NOMO-1 treated with DMSO at 0.1 percent for 48 hours (cell line): ENCODE measurements at regions not wholly inside any gene's neighbourhood (a gene's known extent, or its start where the extent isn't known, plus 50 kb on each side); places are given as distances from the start of the nearest gene placed in this dataset.

ENCODE experiments used
- DNase-seq: peaks from one replicate; lab custom pipeline; 2025; ENCODE audit not compliant: unreplicated experiment; lab: John Stamatoyannopoulos, UW

DNA sequence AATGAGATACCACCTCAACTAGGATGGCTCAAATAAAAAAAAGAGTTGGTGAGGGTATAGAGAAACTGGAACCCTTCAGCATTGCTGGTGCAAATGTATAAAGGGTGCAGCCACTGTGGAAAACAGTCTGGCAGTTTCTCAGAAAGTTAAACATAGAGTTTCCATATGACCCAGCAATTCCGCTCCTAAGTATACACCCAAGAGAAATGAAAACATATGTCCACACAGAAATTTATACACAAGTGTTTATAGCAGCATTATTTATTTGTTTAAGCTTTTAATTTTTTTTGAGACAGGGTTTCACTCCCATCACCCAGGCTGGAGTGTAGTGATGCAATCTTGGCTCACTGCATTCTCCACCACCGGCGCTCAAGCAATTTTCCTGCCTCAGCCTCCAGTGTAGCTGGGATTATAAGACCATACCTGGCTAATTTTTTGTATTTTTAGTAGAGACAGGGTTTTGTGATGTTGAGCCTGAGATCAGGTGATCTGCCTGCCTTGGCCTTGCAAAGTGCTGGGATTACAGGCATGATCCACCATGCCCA, 118.2 kb upstream of the KIF5B start:
- DNase-seq = no peak

DNA sequence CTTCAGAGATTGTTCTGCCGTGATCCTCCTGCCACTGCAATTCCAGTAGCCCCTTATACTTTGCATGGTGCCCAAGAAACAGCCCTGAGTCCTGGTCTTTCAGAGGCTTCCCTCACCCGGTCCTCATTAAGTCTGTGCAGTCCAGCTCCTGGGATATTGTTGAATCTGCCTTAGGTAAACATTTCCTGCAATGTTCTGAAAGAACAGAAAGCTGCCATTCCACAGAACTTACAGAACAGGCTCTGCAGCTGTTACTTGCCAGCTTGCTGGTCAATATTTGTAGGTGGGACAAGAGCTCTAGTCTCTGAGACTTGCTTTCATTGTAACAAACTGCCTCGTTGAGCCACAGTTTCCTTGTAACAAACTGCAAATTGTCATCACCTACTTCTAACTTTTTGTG, 115.0 kb upstream of the KIF5B start:
- no peak for DNase-seq

DNA sequence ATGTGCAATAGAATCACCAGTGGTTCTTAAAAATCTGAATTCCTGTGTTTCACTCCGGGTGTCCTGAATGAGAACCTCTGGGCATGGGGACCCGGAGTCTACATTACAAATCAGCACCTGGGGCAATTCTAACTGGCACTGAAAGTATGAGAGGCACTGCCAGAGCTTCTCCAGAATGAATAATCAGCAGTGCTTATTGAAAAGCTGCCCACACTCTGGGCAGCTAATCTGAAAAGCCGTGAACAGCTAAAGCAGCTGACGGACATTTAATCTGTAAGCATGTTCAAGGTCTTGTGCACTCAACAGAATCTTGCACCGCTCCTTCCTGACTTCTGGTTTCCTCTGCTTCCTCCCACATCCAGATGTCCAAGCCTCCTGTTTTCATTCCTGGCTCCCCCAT, 113.3 kb upstream of the KIF5B start:
- DNase-seq = no peak

DNA sequence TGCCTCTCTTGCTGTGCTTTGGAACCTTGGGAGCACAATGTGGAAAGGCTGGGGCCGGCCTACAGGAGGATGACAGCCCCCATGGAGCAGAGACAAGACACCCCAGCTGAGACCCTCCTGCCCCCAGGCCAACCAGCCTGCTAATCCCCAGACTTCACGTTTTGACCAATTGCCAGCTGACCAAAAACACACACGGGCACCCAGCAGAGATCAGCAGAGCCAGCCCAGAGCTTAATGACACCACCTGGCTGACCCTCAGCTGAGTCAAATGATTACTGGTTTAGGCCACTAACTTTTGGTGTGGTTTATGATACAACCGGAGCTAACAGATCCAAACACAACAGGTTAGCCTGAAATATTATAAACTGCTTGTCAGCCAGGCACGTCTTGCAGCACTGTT, 111.2 kb upstream of the KIF5B start:
- no peak for DNase-seq

DNA sequence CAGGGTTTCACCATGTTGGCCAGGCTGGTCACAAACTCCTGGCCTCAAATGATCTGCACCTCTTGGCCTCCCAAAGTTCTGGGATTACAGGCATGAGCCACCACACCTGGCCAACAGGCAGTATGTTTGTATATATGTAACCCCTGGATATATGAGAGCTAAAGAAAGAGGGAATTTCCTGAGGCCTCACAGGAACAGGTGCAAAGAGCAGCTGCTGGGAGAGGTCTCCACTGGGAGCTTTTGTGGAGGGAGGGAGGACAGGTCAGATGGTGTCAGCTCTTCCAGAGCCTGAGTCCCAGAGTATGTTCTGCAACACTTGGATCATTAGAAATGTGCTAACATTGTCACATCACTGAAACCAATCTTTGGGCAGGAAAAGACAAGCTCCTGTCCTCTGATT, 110.1 kb upstream of the KIF5B start:
- DNase-seq = no peak

DNA sequence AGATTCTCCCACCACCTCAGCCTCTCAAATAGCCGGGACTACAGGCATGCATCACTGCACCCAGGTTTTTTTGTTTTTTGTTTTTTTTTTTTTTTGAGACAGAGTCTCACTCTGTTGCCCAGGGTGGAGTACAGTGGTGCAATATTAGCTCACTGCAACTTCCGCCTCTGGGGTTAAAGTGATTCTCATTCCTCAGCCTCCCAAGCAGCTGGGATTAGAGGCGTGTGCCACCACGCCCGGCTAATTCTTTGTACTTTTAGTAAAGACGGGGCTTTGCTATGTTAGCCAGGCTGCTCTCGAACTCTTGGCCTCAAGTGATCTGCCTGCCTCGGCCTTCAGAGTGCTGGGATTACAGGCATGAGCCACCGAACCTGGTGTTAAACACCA, 107.5 kb upstream of the KIF5B start:
- DNase-seq = no peak

DNA sequence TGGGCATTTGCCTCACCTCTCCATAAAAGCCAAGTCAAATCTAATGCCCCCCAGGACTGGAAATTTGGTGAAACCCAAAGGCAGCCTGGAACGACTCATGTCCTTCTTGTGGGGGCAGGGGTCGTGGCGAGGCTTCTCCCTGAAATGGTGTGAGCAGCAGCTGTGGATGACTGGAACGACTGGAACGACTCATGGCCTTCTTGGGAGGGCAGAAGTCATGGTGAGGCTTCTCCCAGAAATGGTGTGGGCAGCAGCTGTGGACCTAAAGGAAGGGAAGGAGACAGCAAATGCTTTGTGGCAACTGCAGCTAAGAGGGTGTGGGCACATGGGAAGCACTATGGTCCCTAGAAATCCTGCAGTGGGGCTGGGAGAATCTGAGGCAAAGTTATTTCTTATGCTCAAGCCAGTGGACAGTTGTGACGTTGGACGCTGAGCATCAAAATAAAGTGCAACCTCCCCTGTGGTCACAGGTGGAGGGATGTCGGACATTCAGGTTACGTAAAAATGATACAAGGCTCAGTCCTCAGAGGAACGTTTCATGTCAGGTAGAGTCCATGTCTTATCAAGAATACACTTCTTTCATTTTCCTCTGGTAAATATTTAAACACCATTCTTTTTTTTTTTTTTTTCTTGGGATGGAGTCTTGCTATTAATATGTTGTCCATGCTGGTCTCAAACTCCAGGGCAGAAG, 107.0 kb upstream of the KIF5B start:
- DNase-seq = no peak

DNA sequence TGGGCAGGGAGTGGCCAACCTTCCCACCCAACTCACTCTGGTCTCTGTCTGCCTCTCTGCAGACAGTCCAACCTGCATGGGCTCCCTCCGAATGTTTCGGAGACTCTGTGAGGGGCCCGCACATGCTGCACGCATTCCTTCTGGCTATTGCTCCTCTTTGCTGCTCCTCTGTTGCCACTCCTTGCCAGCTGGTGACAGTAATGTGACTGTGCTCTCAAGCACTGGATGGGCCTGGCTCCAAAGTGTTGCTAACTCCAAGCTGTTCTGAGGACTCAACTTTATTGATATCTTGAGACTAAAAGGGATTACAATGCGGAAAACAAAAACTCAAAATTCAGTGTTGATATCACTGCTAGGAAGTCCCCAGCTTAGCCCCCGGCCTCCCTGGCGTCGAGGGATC, 105.4 kb upstream of the KIF5B start:
- no peak for DNase-seq

DNA sequence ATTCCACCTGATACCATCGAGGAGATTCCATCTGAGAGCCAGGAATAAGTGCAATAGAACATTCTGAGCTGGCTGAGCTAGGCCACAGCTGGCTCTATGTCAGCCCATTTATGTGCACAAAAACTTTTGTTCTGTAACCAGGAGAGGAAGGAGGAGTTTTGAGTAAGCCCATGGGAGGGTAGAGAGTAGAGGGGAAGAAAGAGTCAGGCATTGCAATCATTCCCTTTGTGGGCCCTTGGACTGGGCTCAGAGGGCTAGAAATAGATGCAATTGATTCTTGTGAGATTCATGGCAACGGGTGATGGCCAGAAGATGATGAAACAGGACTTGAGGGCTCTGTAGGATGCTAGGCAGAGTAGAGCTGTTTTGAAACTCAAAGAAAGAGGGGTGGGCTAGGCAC, 104.6 kb upstream of the KIF5B start:
- DNase-seq = no peak

DNA sequence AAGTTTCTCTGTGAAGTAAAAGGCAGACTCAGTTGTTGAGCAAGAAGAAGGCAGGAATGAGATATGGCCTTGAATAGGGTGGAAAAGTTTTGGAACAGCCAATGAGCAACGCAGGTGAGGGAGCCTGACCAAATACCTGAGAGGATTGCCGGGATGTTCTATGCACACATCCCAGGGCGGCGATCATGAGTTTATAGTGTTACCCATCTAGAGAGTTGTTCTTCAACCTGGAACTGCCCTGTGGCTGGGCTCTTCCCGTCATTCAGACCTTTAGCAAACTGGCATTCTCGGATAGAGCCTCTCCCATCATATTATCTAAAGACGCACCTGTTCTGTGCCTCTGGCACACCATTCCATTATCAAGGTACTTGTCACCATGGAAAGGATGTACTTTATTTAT, 103.0 kb upstream of the KIF5B start:
- DNase-seq = no peak

DNA sequence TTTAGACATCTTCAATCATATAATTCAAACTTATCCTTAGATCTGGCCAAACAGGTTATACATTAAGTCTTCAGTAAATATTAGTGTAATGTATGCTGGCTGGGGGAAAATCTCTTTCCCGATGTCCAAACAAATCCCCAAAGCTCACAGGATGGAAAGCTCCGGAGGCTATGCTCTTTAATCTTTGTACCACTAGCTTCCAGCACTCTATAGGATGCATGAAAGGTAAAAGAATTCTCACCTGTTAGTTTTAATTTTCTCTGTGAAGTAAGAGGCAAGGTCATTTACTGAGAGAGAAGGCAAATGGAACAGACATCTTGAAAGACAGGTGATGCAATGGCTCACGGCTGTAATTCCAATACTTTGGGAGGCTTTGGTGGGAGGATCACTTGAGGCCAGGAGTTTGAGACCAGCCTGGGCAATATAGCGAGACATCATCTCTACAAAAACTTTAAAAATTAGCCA, 99.8 kb upstream of the KIF5B start:
- no peak for DNase-seq

DNA sequence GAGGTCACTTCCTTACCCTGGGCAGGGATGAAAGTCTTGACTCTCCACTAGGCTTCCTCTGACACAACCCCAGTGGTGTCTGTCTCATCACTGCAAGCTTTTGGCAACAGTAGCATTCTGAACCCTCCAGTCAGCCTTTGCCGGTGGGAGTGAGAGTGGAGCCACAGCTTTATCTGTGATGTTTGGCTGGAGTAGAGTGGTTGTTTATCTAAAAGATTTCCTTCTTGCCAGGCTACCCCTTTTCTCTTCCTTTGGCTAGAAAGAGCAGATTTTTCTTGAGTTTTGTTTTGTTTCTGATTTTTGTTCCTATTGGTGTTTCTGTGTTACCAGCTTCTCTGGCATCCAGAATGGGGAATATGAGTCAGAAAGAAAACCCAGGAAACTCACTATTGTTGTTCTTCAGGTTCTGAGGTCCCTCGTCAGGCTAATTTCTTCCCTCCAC, 98.9 kb upstream of the KIF5B start:
- DNase-seq = no peak

DNA sequence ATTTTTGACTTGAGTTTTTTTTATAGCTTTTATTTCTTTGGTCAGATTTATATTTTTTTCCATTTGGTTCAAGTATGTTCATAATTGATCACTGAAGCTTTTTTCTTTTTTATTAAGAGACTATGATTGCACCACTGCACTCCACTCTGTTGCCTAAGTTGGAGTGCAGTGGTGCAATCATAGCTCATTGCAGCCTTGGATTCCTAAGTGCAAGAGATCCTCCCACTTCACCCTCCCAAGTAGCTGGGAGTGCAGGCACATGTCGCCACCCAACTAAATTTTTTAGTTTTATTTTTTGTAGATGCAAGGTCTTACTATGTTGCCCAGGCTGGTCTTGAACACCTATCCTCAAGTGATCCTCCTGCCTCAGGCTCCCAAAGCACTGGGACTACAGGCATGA, 97.7 kb upstream of the KIF5B start:
- DNase-seq = no peak

DNA sequence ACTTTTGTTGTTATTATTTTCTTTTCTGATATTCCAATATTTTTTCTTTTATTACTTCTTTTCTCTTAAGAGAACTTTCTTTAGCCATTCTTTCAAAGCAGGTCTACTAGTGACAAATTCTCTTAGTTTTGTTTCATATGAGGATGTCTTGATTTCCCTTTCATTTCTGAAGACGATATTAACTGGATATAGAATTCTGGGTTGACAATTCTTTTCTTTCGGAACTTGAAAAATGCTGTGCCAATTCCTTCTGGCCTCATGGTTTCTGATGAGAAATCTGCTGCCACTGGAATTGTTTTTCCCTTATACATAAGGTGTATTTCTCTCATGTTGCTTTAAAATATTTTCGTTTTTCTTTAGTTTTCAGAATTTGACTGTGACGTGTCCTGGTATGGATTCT, 97.0 kb upstream of the KIF5B start:
- DNase-seq = no peak

DNA sequence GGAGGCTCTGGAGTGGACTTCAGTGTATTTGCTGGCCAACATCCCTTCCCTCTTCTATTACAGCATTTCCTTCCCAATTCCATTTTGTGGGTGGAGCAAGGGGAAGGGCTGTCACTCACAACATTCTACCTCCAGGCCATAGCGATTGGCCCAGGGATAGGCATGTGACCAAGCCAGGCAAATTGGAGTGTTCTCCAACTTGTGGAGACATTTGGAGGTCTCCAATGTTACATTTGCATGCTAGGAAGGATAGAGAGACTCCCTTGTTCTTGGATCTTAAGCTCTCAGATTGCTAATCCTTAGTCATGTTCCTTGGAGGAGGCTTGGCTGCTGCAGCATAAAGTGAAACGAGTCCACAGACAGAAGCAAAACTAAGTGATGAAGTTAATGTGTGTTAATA, 95.6 kb upstream of the KIF5B start:
- no peak for DNase-seq

DNA sequence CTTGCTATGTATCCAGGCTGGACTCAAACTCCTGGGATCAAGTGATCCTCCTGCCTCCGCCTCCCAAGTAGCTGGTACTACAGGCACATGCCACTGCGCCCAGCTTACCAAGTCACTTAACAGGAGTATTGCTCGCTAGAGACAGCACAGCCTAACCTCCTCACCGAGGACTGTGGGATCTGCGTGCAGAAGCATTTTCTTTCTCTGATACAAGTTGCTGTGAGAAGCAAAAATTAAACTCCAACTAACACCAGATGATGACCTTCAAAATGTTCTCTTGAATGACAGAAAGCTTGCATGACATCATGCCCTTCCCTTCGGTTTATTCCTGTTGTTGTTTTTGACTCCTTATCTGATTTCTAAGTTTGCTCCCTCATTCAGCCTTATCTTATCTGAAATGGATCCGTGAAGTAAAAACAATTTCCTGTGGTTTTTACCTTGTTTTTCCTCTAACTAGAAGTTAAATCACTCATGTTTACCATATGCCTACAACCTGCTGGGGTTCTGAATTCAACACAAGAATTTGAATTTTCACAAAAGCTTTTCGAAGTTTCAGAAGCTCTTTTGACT, 94.4 kb upstream of the KIF5B start:
- DNase-seq = no peak

DNA sequence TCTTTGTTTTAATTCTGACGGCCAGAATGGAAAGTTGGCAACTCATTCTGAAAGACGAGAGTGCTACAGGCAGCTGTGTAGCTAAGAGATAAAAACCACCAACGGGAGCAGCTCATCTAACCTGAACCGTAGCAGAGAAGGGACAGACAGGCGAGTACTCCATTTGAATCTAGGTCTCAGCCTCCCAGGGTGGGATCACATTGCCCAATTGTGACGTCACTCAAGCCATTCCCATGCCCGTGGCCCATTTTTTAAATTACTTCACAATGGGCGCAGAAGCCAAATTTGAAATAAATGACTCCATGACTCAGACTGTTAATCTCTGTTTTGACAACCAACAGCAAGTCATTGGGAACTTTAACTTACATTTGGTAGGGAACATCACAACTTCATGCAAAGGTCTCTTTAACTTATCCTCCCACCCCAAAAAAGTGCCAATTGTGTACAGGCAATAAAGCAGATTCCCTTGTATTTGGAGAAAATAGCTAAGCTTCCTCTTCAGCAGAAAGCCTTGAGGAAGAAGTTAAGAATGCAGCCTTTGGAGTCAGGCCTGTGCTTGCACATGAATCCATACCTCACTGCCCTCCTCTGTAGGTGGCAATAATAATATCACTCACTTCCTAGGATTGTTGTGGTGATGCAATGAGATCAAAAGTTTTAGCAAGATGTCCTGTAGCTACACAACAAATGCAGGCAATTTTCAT, 93.2 kb upstream of the KIF5B start:
- no peak for DNase-seq

DNA sequence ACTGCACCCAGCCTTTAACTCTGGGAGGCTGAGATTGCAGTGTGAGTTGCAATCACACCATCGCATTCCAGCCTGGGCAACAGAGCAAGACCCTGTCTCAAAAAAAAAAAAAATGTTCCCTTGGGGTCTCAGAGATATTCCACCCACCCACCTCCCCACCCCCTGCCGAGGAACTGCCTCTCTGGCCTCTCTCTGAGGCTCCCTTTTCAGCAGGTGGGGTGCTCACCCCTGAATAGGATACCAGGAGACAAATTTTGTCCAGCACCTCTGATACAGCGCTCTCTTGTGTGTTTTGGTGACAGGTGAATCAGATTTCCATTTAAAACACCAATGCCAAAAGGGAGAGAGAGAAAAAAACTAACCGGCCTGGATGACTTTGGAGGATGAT, 92.6 kb upstream of the KIF5B start:
- DNase-seq = no peak

DNA sequence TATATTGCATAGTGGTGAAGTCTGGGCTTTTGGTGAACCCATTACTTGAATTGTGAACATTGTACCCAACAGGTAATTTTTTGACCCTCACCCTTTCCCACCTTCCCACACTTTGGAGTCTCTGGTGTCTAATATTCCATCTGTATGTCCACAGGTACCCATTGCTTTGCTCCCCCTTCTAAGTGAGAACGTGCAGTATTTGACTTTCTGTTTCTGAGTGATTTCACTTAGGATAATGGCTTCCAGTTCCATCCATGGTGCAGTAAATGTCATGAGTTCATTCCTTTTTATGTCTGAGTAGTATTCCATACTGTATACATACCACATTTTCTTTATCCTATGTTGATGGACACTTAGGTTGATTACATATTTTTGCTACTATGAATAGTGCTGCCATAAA, 91.5 kb upstream of the KIF5B start:
- DNase-seq = no peak

DNA sequence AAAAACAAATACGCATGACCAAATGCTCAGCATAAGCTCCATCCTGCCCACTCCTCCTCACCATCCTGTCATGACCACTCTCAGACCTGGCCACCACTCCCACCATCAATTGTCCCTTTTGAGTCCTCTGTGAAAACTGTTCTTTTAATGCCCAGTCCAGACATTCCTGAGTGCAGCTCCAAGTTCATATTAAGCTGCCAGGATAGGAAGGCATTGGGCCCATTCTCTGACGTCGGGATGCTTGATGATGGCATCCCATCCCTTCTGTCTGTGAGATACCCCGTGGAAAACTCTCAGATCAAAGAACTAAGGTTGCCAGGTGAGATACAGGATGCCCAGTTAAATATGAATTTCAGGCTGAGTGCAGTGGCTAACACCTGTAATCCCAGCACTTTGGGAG, 89.9 kb upstream of the KIF5B start:
- DNase-seq = no peak

DNA sequence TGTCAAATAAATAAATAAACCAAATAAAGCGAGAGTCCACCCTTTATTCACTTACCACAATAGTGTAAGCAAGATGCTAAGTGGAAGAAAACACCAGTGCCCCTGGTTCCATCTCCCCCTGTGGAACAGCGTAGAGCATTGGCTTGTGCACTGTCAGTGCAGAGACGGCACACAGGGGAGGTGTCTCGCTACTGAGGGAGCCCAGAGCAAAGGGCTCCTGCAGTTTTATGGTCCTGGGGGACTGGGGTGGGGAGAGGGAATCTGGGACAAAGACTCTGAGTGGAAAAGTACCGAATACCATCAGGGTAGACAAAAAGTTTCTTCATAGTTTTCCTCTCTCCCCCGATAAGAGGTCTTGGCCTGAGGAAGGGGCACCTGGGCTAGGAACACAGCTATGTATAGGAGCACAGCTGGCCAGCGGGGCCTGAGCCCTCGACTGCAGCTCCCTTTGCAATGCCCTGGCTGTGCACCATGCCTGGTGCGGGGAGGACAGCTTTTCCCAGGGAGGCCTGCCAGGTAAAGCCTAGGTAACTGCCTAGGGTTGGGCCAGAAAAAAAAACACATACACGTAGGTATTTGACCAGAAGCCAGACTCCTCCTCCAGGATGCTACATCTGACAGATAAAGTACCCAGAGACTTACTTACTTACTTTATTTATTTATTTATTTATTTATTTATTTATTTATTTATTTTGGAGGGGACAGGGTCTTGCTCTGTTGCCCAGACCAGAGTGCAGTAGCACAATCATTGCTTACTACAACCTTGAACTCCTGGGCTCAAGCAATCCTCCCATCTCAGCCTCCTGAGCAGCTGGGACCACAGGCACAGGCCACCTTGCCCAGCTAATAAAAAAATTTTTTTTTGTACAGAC, 88.8 kb upstream of the KIF5B start:
- DNase-seq = no peak
